LNCaP clone FGC (cell line): ENCODE measurements at regions not wholly inside any gene's neighbourhood (a gene's known extent, or its start where the extent isn't known, plus 50 kb on each side); places are given as distances from the start of the nearest gene placed in this dataset.

Experiments used
- DNase-seq: peaks from one replicate; pipeline ENCODE4 v3.0.0-alpha.2; 2011; ENCODE audit warnings: low read depth
- H3K4me3 ChIP-seq: 2 replicates; pipeline ENCODE4 v1.5.1; 2011; ENCODE audit warnings: mild to moderate bottlenecking, low read depth, low read length, control low read depth
- TF ChIP-seq, protein P1 (sequence below): IDR thresholded peaks from 2 replicates; pipeline ENCODE4 v1.5.1; 2012; ENCODE audit warnings: mild to moderate bottlenecking; ENCODE audit not compliant: control insufficient read depth, insufficient read depth; ENCODE audit errors: extremely low read depth

DNA sequence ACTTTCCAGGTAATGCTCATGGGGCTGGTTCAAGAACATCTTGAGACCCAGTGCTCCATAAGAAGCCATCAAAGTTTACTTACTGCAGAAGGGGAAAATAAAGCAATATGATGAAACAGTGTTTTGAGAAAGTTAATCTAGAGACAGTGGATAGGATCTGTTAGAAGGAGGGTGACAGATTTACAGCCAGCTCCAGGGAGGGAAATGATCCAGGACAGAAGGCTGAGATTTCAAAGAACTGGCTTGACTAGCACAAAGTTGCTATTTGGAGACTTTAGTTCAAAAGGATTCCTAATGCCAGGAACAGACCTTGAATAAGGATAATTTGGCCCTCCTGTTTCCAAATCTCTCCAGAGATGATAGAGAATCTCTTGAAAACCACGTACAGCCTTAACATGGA, 166.5 kb upstream of the NECTIN3 start:
- TF ChIP-seq, protein P1, sequence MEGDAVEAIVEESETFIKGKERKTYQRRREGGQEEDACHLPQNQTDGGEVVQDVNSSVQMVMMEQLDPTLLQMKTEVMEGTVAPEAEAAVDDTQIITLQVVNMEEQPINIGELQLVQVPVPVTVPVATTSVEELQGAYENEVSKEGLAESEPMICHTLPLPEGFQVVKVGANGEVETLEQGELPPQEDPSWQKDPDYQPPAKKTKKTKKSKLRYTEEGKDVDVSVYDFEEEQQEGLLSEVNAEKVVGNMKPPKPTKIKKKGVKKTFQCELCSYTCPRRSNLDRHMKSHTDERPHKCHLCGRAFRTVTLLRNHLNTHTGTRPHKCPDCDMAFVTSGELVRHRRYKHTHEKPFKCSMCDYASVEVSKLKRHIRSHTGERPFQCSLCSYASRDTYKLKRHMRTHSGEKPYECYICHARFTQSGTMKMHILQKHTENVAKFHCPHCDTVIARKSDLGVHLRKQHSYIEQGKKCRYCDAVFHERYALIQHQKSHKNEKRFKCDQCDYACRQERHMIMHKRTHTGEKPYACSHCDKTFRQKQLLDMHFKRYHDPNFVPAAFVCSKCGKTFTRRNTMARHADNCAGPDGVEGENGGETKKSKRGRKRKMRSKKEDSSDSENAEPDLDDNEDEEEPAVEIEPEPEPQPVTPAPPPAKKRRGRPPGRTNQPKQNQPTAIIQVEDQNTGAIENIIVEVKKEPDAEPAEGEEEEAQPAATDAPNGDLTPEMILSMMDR = no peak
- DNase-seq = no peak
- H3K4me3 ChIP-seq = no peak overlapping the region

DNA sequence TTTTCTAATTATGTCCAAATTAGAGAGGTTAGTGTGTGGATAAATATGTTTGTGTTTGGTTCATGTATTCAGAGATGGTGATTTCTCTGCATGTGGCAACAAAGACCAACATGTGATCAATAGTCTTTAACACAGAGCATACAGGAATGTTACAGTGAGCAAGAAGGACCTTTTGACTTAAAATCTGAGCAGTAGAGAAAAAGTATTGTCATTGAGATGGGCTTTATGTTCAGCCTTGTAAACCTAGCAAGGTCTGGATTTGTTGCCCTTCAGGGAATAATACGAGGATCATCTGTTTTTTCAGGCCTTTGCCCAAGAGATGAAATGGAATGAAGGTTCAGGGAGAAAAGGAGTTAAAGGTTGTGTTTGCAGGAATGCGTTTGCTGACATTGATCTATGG, 161.8 kb upstream of the NECTIN3 start:
- DNase-seq = no peak
- no peak overlapping the region for H3K4me3 ChIP-seq
- TF ChIP-seq, protein P1 = no peak

DNA sequence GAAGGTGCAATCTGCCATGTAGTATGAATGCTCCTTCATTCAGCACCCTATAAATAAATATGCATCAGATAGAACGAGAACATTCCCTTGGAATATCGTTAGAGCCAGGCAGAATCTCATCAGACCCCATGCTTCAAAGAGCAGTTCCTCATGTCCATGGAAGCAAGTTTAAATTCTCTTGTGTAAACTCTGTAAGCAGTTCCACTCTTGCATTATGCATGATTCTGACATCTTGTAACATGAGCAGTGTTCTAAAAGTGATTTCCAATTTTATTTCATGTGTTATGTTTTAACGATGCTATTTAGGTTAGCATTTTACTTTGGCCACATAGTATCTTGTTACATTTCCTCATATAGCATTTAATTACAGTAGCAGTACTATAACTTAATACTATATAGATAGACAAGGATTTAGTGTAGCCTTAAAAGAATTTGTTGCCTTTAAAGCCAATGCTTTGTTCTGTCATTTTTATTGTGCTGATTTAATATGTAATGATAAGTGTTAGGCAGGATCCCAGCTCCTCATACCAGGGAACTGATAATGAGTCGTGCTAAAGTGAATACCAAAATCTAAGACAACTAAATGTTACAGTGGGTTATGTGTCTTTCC, 161.2 kb upstream of the NECTIN3 start:
- no peak overlapping the region for H3K4me3 ChIP-seq
- DNase-seq = no peak
- TF ChIP-seq, protein P1 = no peak

DNA sequence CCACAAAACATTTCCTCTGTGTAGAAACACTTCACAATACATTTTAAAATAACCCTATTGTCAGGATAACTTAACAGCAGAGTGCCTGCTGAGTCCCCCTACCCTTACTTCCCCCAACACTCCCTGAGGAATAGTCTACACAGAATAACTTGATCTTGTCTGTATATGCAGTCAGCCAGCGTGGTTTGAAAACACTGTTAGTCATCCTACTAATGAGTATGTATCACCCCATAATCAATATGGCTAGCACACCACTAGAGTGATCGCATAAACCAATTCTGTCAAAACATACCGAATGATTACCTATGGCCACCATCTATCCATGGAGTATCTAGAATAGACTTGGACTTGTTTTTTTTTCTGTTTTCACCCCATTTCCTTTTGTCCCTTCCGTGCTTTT, 152.7 kb upstream of the NECTIN3 start:
- TF ChIP-seq, protein P1 = no peak
- no peak for DNase-seq
- H3K4me3 ChIP-seq = no peak overlapping the region

DNA sequence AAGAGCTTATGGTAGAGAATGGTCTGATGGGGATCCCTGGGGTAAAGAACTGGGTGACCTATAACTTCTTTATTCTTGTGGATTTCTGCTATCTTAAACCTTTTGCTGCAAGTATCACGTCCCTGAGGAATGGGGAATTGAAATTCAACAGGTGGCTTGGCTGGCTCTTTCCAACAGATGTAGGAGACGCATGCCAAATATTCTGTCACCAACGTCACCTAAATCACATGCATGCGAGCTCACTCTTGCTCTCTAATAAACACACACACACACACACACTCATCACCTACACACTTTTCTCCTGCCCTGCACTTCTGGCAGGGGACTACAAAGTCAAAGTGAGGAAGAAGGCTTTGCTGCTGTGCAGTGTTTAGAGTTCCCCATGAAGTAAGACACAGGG, 145.8 kb upstream of the NECTIN3 start:
- H3K4me3 ChIP-seq = no peak overlapping the region
- DNase-seq = no peak
- TF ChIP-seq, protein P1 = no peak

DNA sequence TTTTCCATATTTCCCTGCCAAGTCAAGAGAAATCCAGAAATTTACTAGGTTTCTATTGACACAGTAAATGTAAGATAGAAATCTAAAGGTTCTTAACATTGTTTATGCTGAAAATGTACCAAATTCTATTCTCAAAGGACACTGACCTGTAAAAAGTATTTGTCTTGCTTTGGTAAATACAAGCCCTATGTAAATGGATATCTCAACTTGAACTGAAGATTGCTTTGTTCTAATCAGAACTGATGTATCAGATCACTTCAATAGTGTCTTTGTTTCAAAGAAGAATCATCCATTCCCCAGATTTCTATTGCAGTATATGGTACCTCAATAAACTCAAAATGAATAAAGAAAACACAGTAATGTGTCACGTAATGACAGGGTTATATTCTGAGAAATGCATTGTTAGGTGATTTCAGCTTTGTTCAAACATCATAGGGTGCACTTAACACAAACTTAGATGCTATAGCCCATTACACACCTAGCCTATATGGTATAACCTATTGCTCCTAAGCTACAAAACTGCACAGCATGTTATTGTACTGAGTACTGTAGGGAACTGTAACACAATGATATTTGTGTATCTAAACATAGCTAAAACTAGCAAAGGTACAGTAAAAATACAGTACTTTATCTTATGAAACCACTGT, 143.5 kb upstream of the NECTIN3 start:
- H3K4me3 ChIP-seq = no peak overlapping the region
- peak; percentile 88 for DNase-seq
- TF ChIP-seq, protein P1 = no peak

DNA sequence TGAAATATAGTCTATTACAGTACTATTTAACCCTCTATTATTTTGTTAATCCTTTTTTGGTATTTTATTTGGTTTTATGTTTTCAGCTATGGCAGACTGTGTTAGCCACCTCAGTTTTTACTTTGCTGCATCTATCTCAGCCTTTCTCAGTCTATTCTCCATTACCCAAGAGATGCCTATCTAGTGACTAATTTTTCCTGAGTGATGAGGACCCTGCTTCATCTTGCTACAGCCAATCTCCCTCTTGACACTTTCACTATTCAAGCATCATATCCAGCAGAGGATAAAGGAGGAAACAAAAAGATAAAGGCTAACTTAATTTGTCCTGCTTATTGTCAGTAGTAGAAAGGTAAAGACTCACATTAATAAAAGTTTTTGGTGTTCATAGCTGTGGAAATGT, 141.8 kb upstream of the NECTIN3 start:
- H3K4me3 ChIP-seq = no peak overlapping the region
- no peak for DNase-seq
- TF ChIP-seq, protein P1 = no peak
